Activated CD8-positive, alpha-beta memory T cell treated with anti-CD3 and anti-CD28 coated beads, Interleukin-2, amount 50 U/mL, for 48 hours (primary cell): ENCODE measurements at regions not wholly inside any gene's neighbourhood (a gene's known extent, or its start where the extent isn't known, plus 50 kb on each side); places are given as distances from the start of the nearest gene placed in this dataset.
"Not testable (repeated sequence)": the region's sequence is repeated elsewhere in the genome, so short reads cannot be mapped to it uniquely, and the experiment has no call there.

Source experiments
- DNase-seq: peaks from one replicate; pipeline ENCODE4 v3.0.0-alpha.2; 2020

DNA sequence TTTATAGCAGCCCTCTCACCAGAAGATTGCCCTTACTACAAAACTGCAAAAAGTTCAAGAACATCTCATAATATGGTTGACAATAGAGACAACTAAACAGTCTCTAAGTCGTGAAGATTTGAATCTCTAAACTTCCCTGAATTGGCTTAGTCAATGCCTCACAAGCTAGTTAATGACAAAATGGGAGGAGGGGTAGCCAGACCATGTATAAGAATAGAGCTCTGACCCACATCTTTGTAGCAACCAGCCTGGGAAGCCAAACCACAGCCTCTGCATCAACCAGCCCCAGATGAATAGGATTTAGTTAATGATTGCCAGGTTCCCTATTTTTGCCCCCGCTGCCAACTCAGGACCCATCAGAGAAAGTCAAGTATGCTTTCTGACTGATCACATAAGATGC is 1265.9 kb upstream of the PCDH10 start:
- DNase-seq, result not testable (repeated sequence)

DNA sequence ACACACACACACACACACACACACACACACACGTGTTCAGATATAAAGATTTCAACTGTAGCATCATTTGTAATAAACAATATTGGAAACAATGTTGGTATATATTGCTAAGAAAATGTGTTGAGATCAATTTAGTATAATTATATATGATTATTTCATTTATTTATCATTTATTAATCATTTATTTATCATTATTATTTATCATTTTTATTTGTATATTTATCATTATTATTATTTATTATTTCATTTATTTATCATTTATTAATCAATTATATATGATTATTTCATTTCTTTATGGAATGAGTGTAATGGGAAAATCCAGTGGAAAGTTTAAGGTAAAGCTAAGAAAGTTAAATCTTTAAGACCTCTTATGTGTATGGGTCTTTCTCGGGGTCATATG is 1223.4 kb upstream of the PCDH10 start:
- not testable (repeated sequence) for DNase-seq

GRCh38 chr4:131967646-131968045 is 1181.4 kb upstream of the PCDH10 start:
- not testable (repeated sequence) for DNase-seq

GRCh38 chr4:131974730-131975129 is 1174.4 kb upstream of the PCDH10 start:
- no peak for DNase-seq

DNA sequence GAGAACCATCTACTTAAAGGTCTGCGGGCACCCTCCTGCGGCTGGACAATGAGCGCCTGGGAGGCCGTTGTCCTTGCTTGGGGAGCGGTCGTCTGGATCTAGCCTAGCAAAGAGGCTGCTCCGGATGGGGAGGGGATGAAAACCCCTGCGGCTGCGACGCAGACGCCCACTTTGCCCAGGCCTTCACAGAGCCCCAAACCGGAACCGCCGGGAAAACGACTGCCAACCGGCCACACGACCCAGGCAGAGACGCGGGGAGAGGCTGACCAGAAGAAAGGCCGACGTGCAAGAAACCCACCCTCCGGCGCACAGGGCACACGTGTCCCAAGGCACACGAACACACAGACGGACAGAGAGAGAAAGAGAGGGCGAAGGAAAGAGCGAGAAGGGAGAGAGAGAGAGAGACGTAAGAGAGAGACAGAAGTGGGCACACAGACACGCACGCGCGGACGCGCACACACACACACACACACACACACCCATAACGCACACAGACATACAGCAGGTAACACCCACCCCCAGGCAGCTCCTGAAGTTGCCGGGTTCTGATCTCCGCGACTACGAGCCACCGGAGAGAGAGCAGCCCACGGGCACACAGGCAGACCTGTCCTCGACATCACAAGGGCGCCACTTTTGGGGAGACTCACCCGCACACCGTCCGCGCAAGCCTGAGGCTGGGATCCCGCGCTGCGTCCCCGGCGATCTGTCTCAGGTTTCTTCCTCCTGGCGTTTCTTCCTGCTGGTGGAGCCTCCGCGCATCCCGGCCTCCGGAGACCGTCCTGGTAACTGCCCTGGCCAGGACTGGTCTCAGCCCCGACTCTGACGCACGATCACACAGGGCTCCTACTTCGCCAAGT is 1173.6 kb upstream of the PCDH10 start:
- DNase-seq, result not testable (repeated sequence)

GRCh38 chr4:131976133-131977002 is 1172.7 kb upstream of the PCDH10 start:
- DNase-seq, result not testable (repeated sequence)

DNA sequence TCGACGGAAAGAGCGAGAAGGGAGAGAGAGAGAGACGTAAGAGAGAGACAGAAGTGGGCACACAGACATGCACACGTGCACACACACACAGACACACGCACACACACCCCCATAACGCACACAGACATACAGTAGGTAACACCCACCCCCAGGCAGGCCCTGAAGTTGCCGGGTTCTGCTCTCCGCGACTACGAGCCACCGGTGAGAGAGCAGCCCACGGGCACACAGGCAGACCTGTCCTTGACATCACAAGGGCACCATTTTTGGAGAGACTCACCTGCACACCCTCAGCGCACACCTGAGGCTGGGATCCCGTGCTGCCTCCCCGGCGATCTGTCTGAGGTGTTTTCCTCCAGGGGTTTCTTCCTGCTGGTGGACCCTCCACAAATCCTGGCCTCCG is 1171.0 kb upstream of the PCDH10 start:
- no peak for DNase-seq

DNA sequence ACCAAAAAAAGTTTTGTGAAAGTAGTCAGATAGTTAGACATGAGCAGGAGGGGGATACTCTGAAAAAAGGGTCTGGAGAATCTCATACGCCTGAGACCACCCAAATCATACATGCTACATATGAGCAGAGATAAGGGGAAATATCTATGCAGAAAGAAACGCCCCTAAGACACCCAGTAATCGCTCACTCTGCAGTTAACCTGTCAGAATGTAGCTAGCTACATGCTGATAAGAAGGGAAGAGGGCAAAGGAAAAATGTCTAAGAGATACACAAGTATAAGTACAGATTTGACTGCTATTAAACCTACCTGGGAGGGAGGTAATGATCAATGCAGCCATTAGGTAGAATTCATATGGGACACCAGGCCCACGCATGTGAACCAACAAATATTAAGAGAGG is 1159.5 kb upstream of the PCDH10 start:
- DNase-seq, result no peak

GRCh38 chr4:132001542-132001941 is 1147.6 kb upstream of the PCDH10 start:
- DNase-seq, result no peak

- DNase-seq, result no peak
Measured at GRCh38 chr4:132003593-132003992, 1145.5 kb upstream of the PCDH10 start.

- no peak for DNase-seq
Measured at GRCh38 chr4:132015321-132015720, 1133.8 kb upstream of the PCDH10 start.

DNA sequence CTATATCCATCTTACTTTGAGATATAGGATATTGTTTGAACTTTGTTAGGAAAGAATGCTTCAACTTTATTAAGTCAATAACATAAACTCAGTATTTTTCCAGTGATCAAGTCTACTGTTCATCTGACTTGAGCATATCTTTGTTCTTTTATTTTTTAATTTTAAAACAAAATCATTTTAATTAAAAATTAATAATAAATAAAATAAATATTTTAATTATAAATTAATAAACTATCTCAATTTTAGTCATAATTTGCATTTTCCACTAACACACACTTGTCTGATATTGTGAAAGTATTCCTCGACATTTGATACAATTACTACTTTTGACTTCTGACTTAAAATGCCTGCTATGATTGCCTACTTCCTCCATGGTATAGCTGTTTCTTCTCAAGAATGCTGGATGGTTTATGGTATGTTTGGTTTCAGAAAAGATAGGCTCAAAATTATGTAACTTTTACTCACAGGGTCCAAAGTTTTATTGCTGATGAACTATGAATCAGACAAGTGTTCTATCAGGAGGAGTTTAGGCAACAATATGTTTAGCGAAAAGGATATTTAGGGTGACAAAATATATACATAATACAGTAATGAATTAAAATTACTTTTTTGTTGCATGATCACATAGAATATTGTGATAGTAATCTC is 1132.3 kb upstream of the PCDH10 start:
- DNase-seq, result no peak

DNA sequence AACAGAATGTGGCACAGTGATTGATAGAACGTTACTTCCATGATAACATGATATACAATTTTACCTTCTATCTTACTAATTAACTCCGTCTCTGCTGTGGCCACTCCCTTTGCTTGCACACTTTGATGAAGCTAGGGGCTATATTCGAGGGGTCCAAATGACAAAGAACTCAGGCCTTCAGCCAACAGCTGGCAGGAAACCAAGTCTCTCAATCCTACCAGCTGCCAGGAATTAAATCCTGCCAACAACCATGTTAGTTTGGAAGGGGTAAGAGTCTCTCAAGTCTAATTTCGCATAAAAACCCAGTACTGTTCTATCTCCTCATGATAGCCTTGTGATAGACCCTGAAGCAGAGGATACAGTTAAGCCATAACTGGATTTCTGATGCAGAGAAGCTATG is 1122.9 kb upstream of the PCDH10 start:
- DNase-seq, result no peak

DNA sequence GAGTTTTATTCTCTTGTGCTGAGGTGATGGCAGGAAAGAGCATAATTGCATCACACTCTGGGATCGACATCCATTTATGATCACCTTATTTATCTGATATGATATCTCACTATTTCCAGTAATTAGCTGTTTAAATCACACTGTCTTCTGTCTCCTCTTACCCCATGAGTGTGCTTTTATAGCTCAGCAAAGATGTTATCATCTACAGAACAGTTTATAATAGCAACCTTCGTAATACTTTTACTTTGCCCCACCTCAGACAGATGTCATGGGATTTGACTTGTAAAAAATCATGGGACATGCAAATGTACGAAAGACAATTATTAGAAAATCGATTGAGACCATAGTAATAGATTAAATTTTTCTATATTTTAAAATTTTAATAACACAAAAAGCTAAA is 1122.3 kb upstream of the PCDH10 start:
- no peak for DNase-seq

- no peak for DNase-seq
Measured at GRCh38 chr4:132056496-132056895, 1092.6 kb upstream of the PCDH10 start.

GRCh38 chr4:132059227-132059626 is 1089.9 kb upstream of the PCDH10 start:
- no peak for DNase-seq

DNA sequence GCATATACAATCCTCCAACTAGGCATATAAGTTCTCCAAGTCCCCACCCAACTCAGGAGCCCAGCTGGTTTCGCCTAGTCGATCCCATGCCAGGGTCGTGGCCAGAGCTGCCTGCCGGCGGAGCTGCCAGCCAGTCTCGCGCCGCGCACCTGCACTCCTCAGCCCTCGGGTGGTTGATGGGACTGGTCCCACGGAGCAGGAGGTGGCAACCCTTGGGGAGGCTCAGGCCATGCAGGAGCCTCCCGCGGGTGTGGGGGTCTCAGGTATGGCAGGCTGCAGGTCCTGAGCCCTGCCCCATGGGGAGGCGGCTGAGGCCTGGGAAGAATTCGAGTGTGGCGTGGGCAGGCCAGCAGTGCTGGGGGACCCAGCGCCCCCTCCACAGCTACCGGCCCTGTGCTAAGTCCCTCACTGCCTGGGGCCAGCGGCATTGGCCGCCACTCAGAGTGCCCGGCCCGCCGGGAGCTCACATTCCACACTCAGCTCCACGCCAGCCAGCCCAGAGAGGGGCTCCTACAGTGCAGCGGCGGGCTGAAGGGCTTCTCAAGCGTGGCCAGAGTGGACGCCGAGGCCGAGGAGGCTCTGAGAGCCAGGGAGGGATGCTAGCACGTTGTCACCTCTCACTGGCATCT is 1086.4 kb upstream of the PCDH10 start:
- DNase-seq, result no peak

DNA sequence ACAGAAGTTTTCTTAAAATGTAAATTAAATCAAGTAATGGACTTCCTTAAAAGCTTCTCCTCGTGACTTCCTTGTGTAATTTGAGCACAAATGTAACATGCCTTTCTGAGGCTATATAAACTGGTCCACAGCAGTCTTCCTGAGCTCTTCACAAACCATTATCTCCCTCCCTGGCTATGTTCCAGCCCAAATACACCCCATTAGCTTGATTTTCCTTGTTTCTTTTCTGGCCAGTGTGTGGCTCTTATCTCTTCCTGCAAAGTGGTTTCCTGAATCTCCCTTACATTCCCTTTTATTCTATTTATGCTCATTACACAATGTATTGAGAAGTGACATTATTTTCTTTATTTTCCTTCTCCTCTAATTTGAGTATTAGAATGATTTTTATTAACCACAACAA is 1085.3 kb upstream of the PCDH10 start:
- no peak for DNase-seq

- no peak for DNase-seq
Measured at GRCh38 chr4:132065940-132066495, 1083.1 kb upstream of the PCDH10 start.

- DNase-seq, result no peak
Measured at GRCh38 chr4:132071815-132072214, 1077.3 kb upstream of the PCDH10 start.

DNA sequence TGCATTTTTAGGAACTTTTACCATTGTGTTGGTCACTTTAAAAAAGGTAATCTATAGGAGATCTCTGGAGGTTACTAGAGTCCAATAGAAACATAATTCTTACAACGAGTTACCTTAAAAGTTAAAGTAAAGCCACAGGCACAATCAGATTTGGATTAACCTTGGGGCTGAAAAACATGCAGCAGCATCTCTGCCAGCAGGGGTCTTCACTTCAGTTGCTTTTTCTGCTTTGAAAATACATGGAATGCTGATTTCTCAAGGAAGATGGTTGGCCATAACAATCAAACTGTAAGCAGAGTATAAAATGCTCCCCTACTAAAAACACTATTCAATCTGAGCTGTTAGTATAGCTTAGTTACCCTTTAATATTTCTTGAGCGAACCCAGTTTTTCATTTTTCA is 1072.3 kb upstream of the PCDH10 start:
- DNase-seq, result no peak

DNA sequence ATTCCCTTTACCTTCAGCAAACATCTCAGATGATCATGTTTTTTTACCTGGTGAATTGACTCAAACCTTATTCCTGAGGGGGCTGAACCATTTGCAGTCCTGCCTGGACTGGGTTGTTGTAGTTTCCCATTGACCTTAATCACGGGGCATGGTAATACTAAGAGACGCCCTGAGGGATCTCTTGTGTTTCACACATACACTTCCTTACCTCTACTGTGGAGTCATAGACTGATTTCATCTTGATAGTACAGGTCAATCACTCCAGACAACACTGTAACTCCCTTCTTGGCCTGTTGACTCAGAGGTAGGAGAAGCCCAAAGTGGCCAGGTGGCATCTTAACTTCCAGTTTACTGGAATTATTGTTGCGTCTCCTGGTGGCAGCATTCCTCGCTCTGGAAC is 1064.0 kb upstream of the PCDH10 start:
- DNase-seq, result no peak

DNA sequence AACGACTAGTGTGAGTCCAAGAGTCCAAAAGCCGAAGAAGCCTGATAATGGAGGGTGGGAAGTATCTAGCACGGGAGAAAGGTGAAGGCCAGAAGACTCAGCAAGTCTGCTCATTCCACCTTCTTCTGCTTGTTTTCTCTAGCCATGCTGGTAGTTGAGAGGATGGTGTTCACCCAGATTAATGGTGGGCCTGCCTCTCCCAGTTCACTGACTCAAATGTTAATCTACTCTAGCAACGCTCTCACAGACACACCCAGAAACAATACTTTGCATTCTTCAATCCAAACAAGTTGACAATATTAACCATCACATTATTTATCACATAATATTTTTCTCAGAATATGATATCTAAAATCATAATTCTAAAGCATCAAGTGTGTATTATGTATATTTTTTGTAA is 1055.1 kb upstream of the PCDH10 start:
- DNase-seq, result no peak
